DOHH2 (cell line): ENCODE measurements at regions not wholly inside any gene's neighbourhood (a gene's known extent, or its start where the extent isn't known, plus 50 kb on each side); places are given as distances from the start of the nearest gene placed in this dataset.

ENCODE experiments used
- H3F3A ChIP-seq: fragments of 200-600 bp; sonication (generic), shearing (Covaris generic); 2 replicates; pipeline ENCODE4 v1.6.0; 2016; ENCODE audit warnings: antibody characterized with exemption, mild to moderate bottlenecking; ENCODE audit not compliant: control insufficient read depth, insufficient read depth
- H3K27ac ChIP-seq: fragments of 200-600 bp; sonication (generic); 2 replicates; pipeline ENCODE4 v1.5.1; 2014; ENCODE audit warnings: low read depth, mild to moderate bottlenecking, low read length, moderate library complexity
- H3K27me3 ChIP-seq: fragments of 200-600 bp; sonication (generic); 2 replicates; pipeline ENCODE4 v1.6.1; 2014; ENCODE audit warnings: mild to moderate bottlenecking, low read length, mixed read lengths; ENCODE audit not compliant: control insufficient read depth
- H3K36me3 ChIP-seq: fragments of 200-600 bp; sonication (generic); 2 replicates; pipeline ENCODE4 v1.6.1; 2014; ENCODE audit warnings: mild to moderate bottlenecking, low read length, moderate library complexity, mixed read lengths; ENCODE audit not compliant: control insufficient read depth
- H3K4me1 ChIP-seq: fragments of 200-600 bp; sonication (generic); 2 replicates; pipeline ENCODE4 v1.6.1; 2014; ENCODE audit warnings: mild to moderate bottlenecking, low read length, mixed read lengths; ENCODE audit not compliant: control insufficient read depth
- H3K4me2 ChIP-seq: fragments of 200-600 bp; sonication (generic); 2 replicates; pipeline ENCODE4 v1.6.0; 2014; ENCODE audit warnings: mild to moderate bottlenecking, low read length, moderate library complexity
- H3K4me3 ChIP-seq: fragments of 200-600 bp; sonication (generic); 2 replicates; pipeline ENCODE4 v1.5.1; 2014; ENCODE audit warnings: mild to moderate bottlenecking, low read length, mixed read lengths
- H3K79me2 ChIP-seq: fragments of 200-600 bp; sonication (generic); 2 replicates; pipeline ENCODE4 v1.6.1; 2014; ENCODE audit warnings: mild to moderate bottlenecking, low read length, mixed read lengths; ENCODE audit not compliant: control insufficient read depth
- H3K9me2 ChIP-seq: fragments of 200-600 bp; sonication (generic); replicated peaks from 2 replicates; pipeline ENCODE4 v1.6.1; 2014; ENCODE audit warnings: mild to moderate bottlenecking, low read length, mixed read lengths; ENCODE audit not compliant: control insufficient read depth
- H3K9me3 ChIP-seq: fragments of 200-600 bp; sonication (generic); 2 replicates; pipeline ENCODE4 v1.6.1; 2014; ENCODE audit warnings: antibody characterized with exemption, low read length, mixed read lengths; ENCODE audit not compliant: control insufficient read depth, insufficient read depth
- H4K20me1 ChIP-seq: fragments of 200-600 bp; sonication (generic); 2 replicates; pipeline ENCODE4 v1.6.0; 2014; ENCODE audit warnings: low read depth, mild to moderate bottlenecking, antibody characterized with exemption, low read length, moderate library complexity; ENCODE audit not compliant: control insufficient read depth, insufficient read depth
- EZH2phosphoT487 ChIP-seq: fragments of 200-600 bp; sonication (generic); IDR thresholded peaks from 2 replicates; pipeline ENCODE4 v1.6.1; 2017; ENCODE audit warnings: borderline replicate concordance, mild to moderate bottlenecking, antibody characterized with exemption, low read length, moderate library complexity, mixed read lengths
- TF ChIP-seq, protein P1 (sequence below): fragments of 200-600 bp; sonication (generic); IDR thresholded peaks from one replicate; pipeline ENCODE4 v1.5.1; 2014; ENCODE audit warnings: antibody characterized with exemption, mild to moderate bottlenecking, low read depth, low read length; ENCODE audit not compliant: poor library complexity, severe bottlenecking

DNA sequence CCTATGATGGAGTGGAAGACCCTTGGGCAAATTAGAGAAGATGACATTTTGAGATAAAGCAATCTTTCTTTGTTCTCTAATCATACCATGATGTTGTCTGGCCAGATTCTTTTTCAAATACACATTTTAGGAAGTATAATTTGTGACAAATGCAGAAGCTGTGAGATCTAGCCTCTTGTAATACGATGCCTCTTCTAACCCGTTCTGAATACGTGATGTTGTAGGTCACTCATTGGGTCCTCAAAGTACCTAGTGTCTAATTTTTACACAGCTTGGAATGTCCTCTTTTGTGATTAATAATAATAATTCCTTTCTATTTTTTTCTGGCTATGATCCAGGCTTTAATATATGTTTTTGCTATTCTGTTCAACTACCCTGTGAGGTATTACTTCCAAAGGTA is 502.7 kb downstream of the NUF2 start:
- Histone ChIP-seq H4K20me1 (no peaks in the 10 kb centered on the region), H3K27me3 (no peaks in the 10 kb centered on the region), H3K4me2 (no peak overlapping the region), H3F3A (no peaks in the 10 kb centered on the region), H3K4me1 (no peaks in the 10 kb centered on the region), H3K4me3 (no peak overlapping the region), H3K27ac (no peak overlapping the region), H3K79me2 (no peaks in the 10 kb centered on the region), H3K9me2 (no peaks in the 10 kb centered on the region), H3K9me3 (no peaks in the 10 kb centered on the region), H3K36me3 (no peaks in the 10 kb centered on the region)
- no peak for TF ChIP-seq EZH2phosphoT487
- TF ChIP-seq, protein P1, sequence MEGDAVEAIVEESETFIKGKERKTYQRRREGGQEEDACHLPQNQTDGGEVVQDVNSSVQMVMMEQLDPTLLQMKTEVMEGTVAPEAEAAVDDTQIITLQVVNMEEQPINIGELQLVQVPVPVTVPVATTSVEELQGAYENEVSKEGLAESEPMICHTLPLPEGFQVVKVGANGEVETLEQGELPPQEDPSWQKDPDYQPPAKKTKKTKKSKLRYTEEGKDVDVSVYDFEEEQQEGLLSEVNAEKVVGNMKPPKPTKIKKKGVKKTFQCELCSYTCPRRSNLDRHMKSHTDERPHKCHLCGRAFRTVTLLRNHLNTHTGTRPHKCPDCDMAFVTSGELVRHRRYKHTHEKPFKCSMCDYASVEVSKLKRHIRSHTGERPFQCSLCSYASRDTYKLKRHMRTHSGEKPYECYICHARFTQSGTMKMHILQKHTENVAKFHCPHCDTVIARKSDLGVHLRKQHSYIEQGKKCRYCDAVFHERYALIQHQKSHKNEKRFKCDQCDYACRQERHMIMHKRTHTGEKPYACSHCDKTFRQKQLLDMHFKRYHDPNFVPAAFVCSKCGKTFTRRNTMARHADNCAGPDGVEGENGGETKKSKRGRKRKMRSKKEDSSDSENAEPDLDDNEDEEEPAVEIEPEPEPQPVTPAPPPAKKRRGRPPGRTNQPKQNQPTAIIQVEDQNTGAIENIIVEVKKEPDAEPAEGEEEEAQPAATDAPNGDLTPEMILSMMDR: no peak

DNA sequence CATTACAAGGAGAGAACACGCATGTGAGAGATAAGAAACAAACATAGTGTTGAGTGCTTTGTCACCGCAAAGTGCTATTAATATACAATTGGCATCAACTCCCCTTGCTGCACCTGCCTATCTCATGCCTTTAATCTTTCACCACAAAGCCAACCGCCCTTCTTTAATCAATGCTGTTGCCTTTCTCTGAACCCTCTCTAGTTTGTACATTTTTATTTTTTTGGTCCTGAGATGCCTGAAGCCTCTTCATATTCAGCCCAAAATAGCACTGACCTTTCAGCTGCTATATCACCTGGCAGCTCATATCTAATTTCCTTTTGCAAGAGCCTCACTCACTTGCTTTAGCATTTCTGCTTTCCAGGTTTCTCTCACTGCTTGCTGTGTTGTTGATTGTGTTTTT is 504.7 kb downstream of the NUF2 start:
- Histone ChIP-seq H3K4me3 (no peak overlapping the region), H3K9me2 (no peaks in the 10 kb centered on the region), H3K27ac (no peak overlapping the region), H3F3A (no peaks in the 10 kb centered on the region), H3K9me3 (no peaks in the 10 kb centered on the region), H3K79me2 (no peaks in the 10 kb centered on the region), H4K20me1 (no peaks in the 10 kb centered on the region), H3K36me3 (no peaks in the 10 kb centered on the region), H3K27me3 (no peaks in the 10 kb centered on the region), H3K4me2 (no peak overlapping the region), H3K4me1 (no peaks in the 10 kb centered on the region)
- TF ChIP-seq, protein P1: no peak
- no peak for TF ChIP-seq EZH2phosphoT487

DNA sequence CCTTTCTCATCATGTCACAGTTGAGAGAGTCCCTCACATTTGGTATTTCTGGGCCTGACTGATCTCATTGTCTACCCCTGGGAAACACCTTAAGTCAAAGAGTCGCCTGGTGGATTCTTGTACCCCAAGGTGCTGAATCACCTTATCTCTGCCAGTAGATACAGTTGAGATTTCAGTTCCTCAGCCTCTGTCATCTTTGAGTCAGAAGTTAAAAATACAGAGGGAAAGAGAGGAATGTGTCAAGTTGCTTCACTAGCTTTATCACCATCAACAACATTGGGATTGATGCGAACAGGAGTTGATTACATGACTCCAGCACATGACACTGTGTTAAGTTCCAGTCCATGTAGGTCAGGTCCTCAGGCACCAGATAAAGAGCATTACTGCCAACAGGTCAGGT is 513.0 kb downstream of the NUF2 start:
- no peaks in the 10 kb centered on the region for H3K9me3 ChIP-seq
- no peaks in the 10 kb centered on the region for H3K36me3 ChIP-seq
- no peaks in the 10 kb centered on the region for H3K79me2 ChIP-seq
- H3K27me3 ChIP-seq: no peaks in the 10 kb centered on the region
- no peak overlapping the region for H3K4me3 ChIP-seq
- no peaks in the 10 kb centered on the region for H3F3A ChIP-seq
- H3K9me2 ChIP-seq: no peaks in the 10 kb centered on the region
- no peaks in the 10 kb centered on the region for H4K20me1 ChIP-seq
- TF ChIP-seq EZH2phosphoT487: no peak
- TF ChIP-seq, protein P1: no peak
- H3K4me1 ChIP-seq: no peaks in the 10 kb centered on the region
- H3K27ac ChIP-seq: no peak overlapping the region
- no peak overlapping the region for H3K4me2 ChIP-seq

DNA sequence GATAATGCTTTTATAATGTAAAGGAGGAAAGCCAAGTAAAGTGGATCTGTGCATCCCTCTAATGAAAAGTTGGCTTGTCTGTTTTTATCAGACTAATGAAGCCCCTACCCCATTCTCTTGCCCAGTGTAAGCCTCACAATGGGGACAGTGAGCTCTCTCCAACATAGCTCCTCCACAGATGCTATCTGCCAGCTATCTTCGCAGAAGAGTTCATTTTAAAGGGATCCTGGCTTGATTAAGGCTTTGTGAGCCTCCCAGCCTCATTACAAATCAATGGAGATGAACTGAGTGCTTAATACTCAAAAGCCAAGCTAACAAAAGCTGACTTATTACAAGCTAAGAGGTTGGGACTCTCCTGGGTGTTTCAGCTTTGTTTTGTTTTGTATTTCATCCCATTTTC is 514.7 kb downstream of the NUF2 start:
- TF ChIP-seq, protein P1: no peak
- no peak for TF ChIP-seq EZH2phosphoT487
- Histone ChIP-seq H3K9me2 (no peaks in the 10 kb centered on the region), H3K27ac (no peak overlapping the region), H3F3A (no peaks in the 10 kb centered on the region), H3K4me2 (no peak overlapping the region), H3K79me2 (no peaks in the 10 kb centered on the region), H3K4me1 (no peaks in the 10 kb centered on the region), H3K36me3 (no peaks in the 10 kb centered on the region), H3K4me3 (no peak overlapping the region), H3K27me3 (no peaks in the 10 kb centered on the region), H4K20me1 (no peaks in the 10 kb centered on the region), H3K9me3 (no peaks in the 10 kb centered on the region)
